ENCODE measurements at regions not wholly inside any gene's neighbourhood (a gene's known extent, or its start where the extent isn't known, plus 50 kb on each side); places are given as distances from the start of the nearest gene placed in this dataset.

- Histone ChIP-seq H3K4me3 (replicated peaks in 1 of 2; ENCODE audit: low read depth in 1 of 2, low read length in 2 of 2) (no peak overlapping the region), H2AFZ (ENCODE audit: low read depth, low read length, poor library complexity, severe bottlenecking) (no peak overlapping the region), H3K4me2 (ENCODE audit: low read length) (no peak overlapping the region), H3K27me3 (ENCODE audit: insufficient read depth, low read length) (peaks cover 24% of the 10 kb centered on the region), H3K79me2 (ENCODE audit: insufficient read depth, low read length) (no peaks in the 10 kb centered on the region), H3K9ac (ENCODE audit: low read length) (no peak overlapping the region), H3K36me3 (ENCODE audit: control insufficient read depth in 1 of 2, insufficient read depth in 2 of 2, low read length in 2 of 2) (no peaks in the 10 kb centered on the region), H3K9me3 (ENCODE audit: control insufficient read depth in 1 of 2, insufficient read depth in 1 of 2, low read depth in 1 of 2, low read length in 2 of 2) (no peaks in the 10 kb centered on the region), H3K4me1 (ENCODE audit: control insufficient read depth in 1 of 2, insufficient read depth in 2 of 2, low read length in 2 of 2) (no peaks in the 10 kb centered on the region), H4K20me1 (ENCODE audit: insufficient read depth) (no peaks in the 10 kb centered on the region), H3K27ac (ENCODE audit: low read depth, low read length) (no peak overlapping the region), H3K9me2 (ENCODE audit: insufficient read depth) (no peaks in the 10 kb centered on the region)
- BruUV-seq (replicated peaks), result no TSS peak
- no peak for DNase-seq (ENCODE audit: low read depth, low spot score)
- CTCF ChIA-PET, result no interaction called here
- intact Hi-C loops (cut with micrococcal nuclease), result no loop called here
- no peak for ATAC-seq
- POLR2A ChIA-PET, result no interaction called here
- TF ChIP-seq MAX (IDR thresholded peaks at IDR 0.05) (no peak), SP1 (IDR thresholded peaks at IDR 0.05; ENCODE audit: low read depth) (no peak), RAD21 (IDR thresholded peaks at IDR 0.05; ENCODE audit: low read depth) (no peak)
- RAD21 ChIA-PET (ENCODE audit: low non-redundant PET in 1 of 2, low total read pairs in 2 of 2, uncharacterized antibody in 2 of 2, unreplicated experiment in 2 of 2), result no interaction called here
Measured at GRCh38 chr5:152125661-152126205, 201.1 kb upstream of the GLRA1 start.

- Histone ChIP-seq H4K20me1 (ENCODE audit: insufficient read depth) (no peaks in the 10 kb centered on the region), H3K27me3 (ENCODE audit: insufficient read depth, low read length) (peaks cover 22% of the 10 kb centered on the region), H3K9me3 (ENCODE audit: control insufficient read depth in 1 of 2, insufficient read depth in 1 of 2, low read depth in 1 of 2, low read length in 2 of 2) (no peaks in the 10 kb centered on the region), H3K9me2 (ENCODE audit: insufficient read depth) (no peaks in the 10 kb centered on the region), H2AFZ (ENCODE audit: low read depth, low read length, poor library complexity, severe bottlenecking) (no peak overlapping the region), H3K79me2 (ENCODE audit: insufficient read depth, low read length) (no peaks in the 10 kb centered on the region), H3K9ac (ENCODE audit: low read length) (no peak overlapping the region), H3K4me1 (ENCODE audit: control insufficient read depth in 1 of 2, insufficient read depth in 2 of 2, low read length in 2 of 2) (no peaks in the 10 kb centered on the region), H3K4me3 (replicated peaks in 1 of 2; ENCODE audit: low read depth in 1 of 2, low read length in 2 of 2) (no peak overlapping the region), H3K27ac (ENCODE audit: low read depth, low read length) (no peak overlapping the region), H3K36me3 (ENCODE audit: control insufficient read depth in 1 of 2, insufficient read depth in 2 of 2, low read length in 2 of 2) (no peaks in the 10 kb centered on the region), H3K4me2 (ENCODE audit: low read length) (no peak overlapping the region)
- BruUV-seq (replicated peaks), result no TSS peak
- ChIA-PET POLR2A (no interaction called here), CTCF (no interaction called here), RAD21 (ENCODE audit: low non-redundant PET in 1 of 2, low total read pairs in 2 of 2, uncharacterized antibody in 2 of 2, unreplicated experiment in 2 of 2) (no interaction called here)
- ATAC-seq (no peak), DNase-seq (ENCODE audit: low read depth, low spot score) (no peak)
- intact Hi-C loops (cut with micrococcal nuclease), result no loop called here
- no peak for TF ChIP-seq RAD21 (IDR thresholded peaks at IDR 0.05; ENCODE audit: low read depth)
- TF ChIP-seq ZNF274 (IDR thresholded peaks at IDR 0.05; ENCODE audit: low read depth, low read length), result no peak
- no peak for TF ChIP-seq REST (IDR thresholded peaks at IDR 0.05; ENCODE audit: low read depth)
- no peak for TF ChIP-seq SRF (IDR thresholded peaks at IDR 0.05; ENCODE audit: low read depth)
- TF ChIP-seq MAX (IDR thresholded peaks at IDR 0.05), result no peak
- no peak for TF ChIP-seq ELF1 (IDR thresholded peaks at IDR 0.05; ENCODE audit: borderline replicate concordance, low read depth)
- no peak for TF ChIP-seq FOSL1 (IDR thresholded peaks at IDR 0.05; ENCODE audit: low read depth)
- TF ChIP-seq JUND (IDR thresholded peaks at IDR 0.05), result no peak
- TF ChIP-seq POLR2AphosphoS5 (IDR thresholded peaks at IDR 0.05; ENCODE audit: low read depth, low read length), result no peak
- TF ChIP-seq EGR1 (IDR thresholded peaks at IDR 0.05; ENCODE audit: low read depth), result no peak
- no peak for TF ChIP-seq CBX3 (IDR thresholded peaks at IDR 0.05; ENCODE audit: low read depth)
- TF ChIP-seq ATF3 (IDR thresholded peaks at IDR 0.05), result no peak
- TF ChIP-seq ZBTB33 (IDR thresholded peaks at IDR 0.05; ENCODE audit: extremely low read depth, insufficient replicate concordance, low read length), result no peak
- TF ChIP-seq POLR2A (IDR thresholded peaks at IDR 0.05; ENCODE audit: borderline replicate concordance, extremely low read depth, insufficient read depth, insufficient read length), result no peak
Measured at GRCh38 chr5:152124409-152125041, 199.9 kb upstream of the GLRA1 start.

Measured in HCT116 (cell line).